ENCODE measurements at regions not wholly inside any gene's neighbourhood (a gene's known extent, or its start where the extent isn't known, plus 50 kb on each side); places are given as distances from the start of the nearest gene placed in this dataset.

- H3K4me2 ChIP-seq (ENCODE audit: low read length) = no peak overlapping the region
- no peak for TF ChIP-seq REST (IDR thresholded peaks at IDR 0.05; ENCODE audit: borderline replicate concordance)
- TF ChIP-seq RAD21 (conservative IDR thresholded peaks at IDR 0.05) = no peak
- no peak for TF ChIP-seq CTCF (IDR thresholded peaks at IDR 0.05; ENCODE audit: poor library complexity, severe bottlenecking)
- no peak for TF ChIP-seq EZH2 (IDR thresholded peaks at IDR 0.05; ENCODE audit: borderline replicate concordance, insufficient read depth, low read length, poor library complexity, severe bottlenecking)
- no peak for TF ChIP-seq TAF1 (IDR thresholded peaks at IDR 0.05; ENCODE audit: low read depth)
- TF ChIP-seq MXI1 (conservative IDR thresholded peaks at IDR 0.05; ENCODE audit: poor library complexity, severe bottlenecking) = no peak
- no peak for TF ChIP-seq SMC3 (conservative IDR thresholded peaks at IDR 0.05; ENCODE audit: poor library complexity)
These were observed 164.8 kb downstream of the QRSL1 start for GRCh38 chr6:106794129-106794528.

GRCh38 chr6:106792536-106793236 is 163.3 kb downstream of the QRSL1 start:
- no peak overlapping the region for H3K4me3 ChIP-seq (ENCODE audit: low read length)
- no peaks in the 10 kb centered on the region for H3K36me3 ChIP-seq (ENCODE audit: insufficient read depth, low read length)
- no peak overlapping the region for H2AFZ ChIP-seq (ENCODE audit: low read depth, low read length)
- H3K9ac ChIP-seq (ENCODE audit: low read length) = no peak overlapping the region
- no peaks in the 10 kb centered on the region for H3F3A ChIP-seq (ENCODE audit: insufficient read depth, low read length, poor library complexity, severe bottlenecking)
- H3K4me2 ChIP-seq (ENCODE audit: low read length) = no peak overlapping the region
- no peaks in the 10 kb centered on the region for H3K9me2 ChIP-seq (ENCODE audit: insufficient read depth, low read length)
- no peak for TF ChIP-seq EP300 (conservative IDR thresholded peaks at IDR 0.05; ENCODE audit: poor library complexity, severe bottlenecking)
- TF ChIP-seq EZH2 (IDR thresholded peaks at IDR 0.05; ENCODE audit: borderline replicate concordance, insufficient read depth, low read length, poor library complexity, severe bottlenecking) = no peak
- no peak for TF ChIP-seq SMC3 (conservative IDR thresholded peaks at IDR 0.05; ENCODE audit: poor library complexity)
- TF ChIP-seq MXI1 (conservative IDR thresholded peaks at IDR 0.05; ENCODE audit: poor library complexity, severe bottlenecking) = no peak
- no peak for TF ChIP-seq TAF1 (IDR thresholded peaks at IDR 0.05; ENCODE audit: low read depth)
- TF ChIP-seq RAD21 (conservative IDR thresholded peaks at IDR 0.05) = no peak
- no peak for TF ChIP-seq POLR2AphosphoS5 (IDR thresholded peaks at IDR 0.05)
- TF ChIP-seq CTCF (IDR thresholded peaks at IDR 0.05; ENCODE audit: poor library complexity, severe bottlenecking) = no peak
- no peak for TF ChIP-seq REST (IDR thresholded peaks at IDR 0.05; ENCODE audit: borderline replicate concordance)
- H3K79me2 ChIP-seq (replicated peaks; ENCODE audit: insufficient read depth, low read length) = no peaks in the 10 kb centered on the region
- H3K27ac ChIP-seq (ENCODE audit: low read length) = no peak overlapping the region
- H4K20me1 ChIP-seq (ENCODE audit: insufficient read depth) = no peaks in the 10 kb centered on the region
- no peaks in the 10 kb centered on the region for H3K9me3 ChIP-seq (ENCODE audit: low read length)
- no peaks in the 10 kb centered on the region for H3K27me3 ChIP-seq (ENCODE audit: insufficient read depth, low read depth, low read length)

More at GRCh38 chr6:106794129-106794528, 164.8 kb downstream of the QRSL1 start:
- no peak overlapping the region for H3K9ac ChIP-seq (ENCODE audit: low read length)
- no peaks in the 10 kb centered on the region for H3K9me2 ChIP-seq (ENCODE audit: insufficient read depth, low read length)
- no peaks in the 10 kb centered on the region for H3K9me3 ChIP-seq (ENCODE audit: low read length)
- no peaks in the 10 kb centered on the region for H3K27me3 ChIP-seq (ENCODE audit: insufficient read depth, low read depth, low read length)
- H3K36me3 ChIP-seq (ENCODE audit: insufficient read depth, low read length) = no peaks in the 10 kb centered on the region
- H3F3A ChIP-seq (ENCODE audit: insufficient read depth, low read length, poor library complexity, severe bottlenecking) = no peaks in the 10 kb centered on the region
- H2AFZ ChIP-seq (ENCODE audit: low read depth, low read length) = no peak overlapping the region
- no peaks in the 10 kb centered on the region for H3K79me2 ChIP-seq (replicated peaks; ENCODE audit: insufficient read depth, low read length)
- no peaks in the 10 kb centered on the region for H4K20me1 ChIP-seq (ENCODE audit: insufficient read depth)
- H3K27ac ChIP-seq (ENCODE audit: low read length) = no peak overlapping the region
- H3K4me3 ChIP-seq (ENCODE audit: low read length) = no peak overlapping the region

All from neural cell (in vitro differentiated cells).